Stomach smooth muscle (tissue), 2 donors: ENCODE measurements at regions not wholly inside any gene's neighbourhood (a gene's known extent, or its start where the extent isn't known, plus 50 kb on each side); places are given as distances from the start of the nearest gene placed in this dataset.

Experiments
- H3K27ac ChIP-seq: one replicate; pipeline ENCODE4 v1.7.0; 2013; ENCODE audit warnings: mild to moderate bottlenecking, low read length, inconsistent platforms
- H3K27me3 ChIP-seq, 2 donors: one replicate each; pipeline ENCODE4 v1.7.0; 2013; ENCODE audit warnings: low read length in 2 of 2; ENCODE audit not compliant: insufficient read depth in 2 of 2, control insufficient read depth in 1 of 2
- H3K36me3 ChIP-seq, 2 donors: one replicate each; pipeline ENCODE4 v1.7.0; 2013; ENCODE audit warnings: low read length in 2 of 2; ENCODE audit not compliant: control insufficient read depth in 2 of 2, insufficient read depth in 2 of 2
- H3K4me1 ChIP-seq: one replicate; pipeline ENCODE4 v1.7.0; 2013; ENCODE audit warnings: low read length; ENCODE audit not compliant: control insufficient read depth, insufficient read depth
- H3K4me3 ChIP-seq, 2 donors: one replicate each; pipeline ENCODE4 v1.7.0; 2013; ENCODE audit warnings: low read length in 2 of 2
- H3K9ac ChIP-seq, 2 donors: one replicate each; pipeline ENCODE4 v1.7.0; 2013; ENCODE audit warnings: low read length in 2 of 2, mild to moderate bottlenecking in 1 of 2
- H3K9me3 ChIP-seq, 2 donors: one replicate each; pipeline ENCODE4 v1.7.0; 2013; ENCODE audit warnings: low read length in 2 of 2; ENCODE audit not compliant: control insufficient read depth in 2 of 2
- donor health status: healthy.
- donor health status: Pancreatic carcinoma.

GRCh38 chr4:111649308-111649707 is 495.9 kb upstream of the FAM241A start:
- Histone ChIP-seq H3K9me3 (no peaks in the 10 kb centered on the region), H3K4me1 (no peaks in the 10 kb centered on the region), H3K4me3 (no peak overlapping the region), H3K9ac (no peak overlapping the region), H3K27ac (no peak overlapping the region), H3K36me3 (no peaks in the 10 kb centered on the region), H3K27me3 (no peaks in the 10 kb centered on the region)

GRCh38 chr4:111650146-111650545 is 495.1 kb upstream of the FAM241A start:
- Histone ChIP-seq H3K36me3 (no peaks in the 10 kb centered on the region), H3K9me3 (no peaks in the 10 kb centered on the region), H3K9ac (no peak overlapping the region), H3K4me1 (no peaks in the 10 kb centered on the region), H3K27me3 (no peaks in the 10 kb centered on the region), H3K4me3 (no peak overlapping the region), H3K27ac (no peak overlapping the region)

- no peaks in the 10 kb centered on the region for H3K36me3 ChIP-seq
- H3K4me3 ChIP-seq, result no peak overlapping the region
- no peaks in the 10 kb centered on the region for H3K27me3 ChIP-seq
- no peak overlapping the region for H3K27ac ChIP-seq
- H3K9me3 ChIP-seq, result no peaks in the 10 kb centered on the region
- no peaks in the 10 kb centered on the region for H3K4me1 ChIP-seq
- no peak overlapping the region for H3K9ac ChIP-seq
These were observed 494.6 kb upstream of the FAM241A start for GRCh38 chr4:111650674-111651086.

- Histone ChIP-seq H3K27ac (no peak overlapping the region), H3K36me3 (no peaks in the 10 kb centered on the region), H3K4me3 (no peak overlapping the region), H3K27me3 (no peaks in the 10 kb centered on the region), H3K9ac (no peak overlapping the region), H3K4me1 (no peaks in the 10 kb centered on the region), H3K9me3 (no peaks in the 10 kb centered on the region)
These were observed 493.0 kb upstream of the FAM241A start for GRCh38 chr4:111652236-111652635.

GRCh38 chr4:111652986-111653385 is 492.3 kb upstream of the FAM241A start:
- Histone ChIP-seq H3K4me3 (no peak overlapping the region), H3K27ac (no peak overlapping the region), H3K9me3 (no peaks in the 10 kb centered on the region), H3K9ac (no peak overlapping the region), H3K27me3 (no peaks in the 10 kb centered on the region), H3K4me1 (no peaks in the 10 kb centered on the region), H3K36me3 (no peaks in the 10 kb centered on the region)

- no peak overlapping the region for H3K27ac ChIP-seq
- H3K36me3 ChIP-seq, result no peaks in the 10 kb centered on the region
- H3K27me3 ChIP-seq, result no peaks in the 10 kb centered on the region
- H3K4me1 ChIP-seq, result no peaks in the 10 kb centered on the region
- H3K9me3 ChIP-seq, result no peaks in the 10 kb centered on the region
- no peak overlapping the region for H3K4me3 ChIP-seq
- H3K9ac ChIP-seq, result no peak overlapping the region
These were observed 482.8 kb upstream of the FAM241A start for GRCh38 chr4:111662496-111662895.

- H3K9ac ChIP-seq, result no peak overlapping the region
- H3K9me3 ChIP-seq, result no peaks in the 10 kb centered on the region
- H3K4me1 ChIP-seq, result no peaks in the 10 kb centered on the region
- no peak overlapping the region for H3K27ac ChIP-seq
- no peaks in the 10 kb centered on the region for H3K36me3 ChIP-seq
- H3K4me3 ChIP-seq, result no peak overlapping the region
- H3K27me3 ChIP-seq, result no peaks in the 10 kb centered on the region
These were observed 480.8 kb upstream of the FAM241A start for GRCh38 chr4:111664308-111664945.

GRCh38 chr4:111666826-111667360 is 478.4 kb upstream of the FAM241A start:
- H3K9me3 ChIP-seq, result no peaks in the 10 kb centered on the region
- no peaks in the 10 kb centered on the region for H3K36me3 ChIP-seq
- H3K27me3 ChIP-seq, result no peaks in the 10 kb centered on the region
- no peaks in the 10 kb centered on the region for H3K4me1 ChIP-seq
- H3K4me3 ChIP-seq, result no peak overlapping the region
- H3K9ac ChIP-seq, result no peak overlapping the region
- H3K27ac ChIP-seq, result no peak overlapping the region

GRCh38 chr4:111671756-111672155 is 473.5 kb upstream of the FAM241A start:
- H3K4me3 ChIP-seq, result no peak overlapping the region

GRCh38 chr4:111675746-111676145 is 469.5 kb upstream of the FAM241A start:
- Histone ChIP-seq H3K27ac (no peak overlapping the region), H3K36me3 (no peaks in the 10 kb centered on the region), H3K4me1 (no peaks in the 10 kb centered on the region), H3K9me3 (no peaks in the 10 kb centered on the region), H3K27me3 (no peaks in the 10 kb centered on the region), H3K9ac (no peak overlapping the region), H3K4me3 (no peak overlapping the region)

More at GRCh38 chr4:111671756-111672155, 473.5 kb upstream of the FAM241A start:
- Histone ChIP-seq H3K9ac (no peak overlapping the region), H3K27me3 (no peaks in the 10 kb centered on the region), H3K36me3 (no peaks in the 10 kb centered on the region), H3K9me3 (no peaks in the 10 kb centered on the region), H3K4me1 (no peaks in the 10 kb centered on the region), H3K27ac (no peak overlapping the region)

- Histone ChIP-seq H3K9me3 (no peaks in the 10 kb centered on the region), H3K9ac (no peak overlapping the region), H3K27ac (no peak overlapping the region), H3K36me3 (no peaks in the 10 kb centered on the region), H3K4me3 (no peak overlapping the region), H3K4me1 (no peaks in the 10 kb centered on the region), H3K27me3 (no peaks in the 10 kb centered on the region)
These were observed 468.7 kb upstream of the FAM241A start for GRCh38 chr4:111676533-111676932.
